ENCODE measurements at regions not wholly inside any gene's neighbourhood (a gene's known extent, or its start where the extent isn't known, plus 50 kb on each side); places are given as distances from the start of the nearest gene placed in this dataset.
"Not testable (repeated sequence)": the region's sequence is repeated elsewhere in the genome, so short reads cannot be mapped to it uniquely, and the experiment has no call there.

- TF ChIP-seq, protein P1, sequence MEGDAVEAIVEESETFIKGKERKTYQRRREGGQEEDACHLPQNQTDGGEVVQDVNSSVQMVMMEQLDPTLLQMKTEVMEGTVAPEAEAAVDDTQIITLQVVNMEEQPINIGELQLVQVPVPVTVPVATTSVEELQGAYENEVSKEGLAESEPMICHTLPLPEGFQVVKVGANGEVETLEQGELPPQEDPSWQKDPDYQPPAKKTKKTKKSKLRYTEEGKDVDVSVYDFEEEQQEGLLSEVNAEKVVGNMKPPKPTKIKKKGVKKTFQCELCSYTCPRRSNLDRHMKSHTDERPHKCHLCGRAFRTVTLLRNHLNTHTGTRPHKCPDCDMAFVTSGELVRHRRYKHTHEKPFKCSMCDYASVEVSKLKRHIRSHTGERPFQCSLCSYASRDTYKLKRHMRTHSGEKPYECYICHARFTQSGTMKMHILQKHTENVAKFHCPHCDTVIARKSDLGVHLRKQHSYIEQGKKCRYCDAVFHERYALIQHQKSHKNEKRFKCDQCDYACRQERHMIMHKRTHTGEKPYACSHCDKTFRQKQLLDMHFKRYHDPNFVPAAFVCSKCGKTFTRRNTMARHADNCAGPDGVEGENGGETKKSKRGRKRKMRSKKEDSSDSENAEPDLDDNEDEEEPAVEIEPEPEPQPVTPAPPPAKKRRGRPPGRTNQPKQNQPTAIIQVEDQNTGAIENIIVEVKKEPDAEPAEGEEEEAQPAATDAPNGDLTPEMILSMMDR (conservative IDR thresholded peaks at IDR 0.05): not testable (repeated sequence)
- not testable (repeated sequence) for TF ChIP-seq EZH2 (IDR thresholded peaks at IDR 0.05; ENCODE audit: low read depth)
Observed at GRCh38 chr22:11302427-11302826, 4225.6 kb upstream of the OR11H1 start.
